Parathyroid adenoma (tissue), 2 donors: ENCODE measurements at regions not wholly inside any gene's neighbourhood (a gene's known extent, or its start where the extent isn't known, plus 50 kb on each side); places are given as distances from the start of the nearest gene placed in this dataset.

Source experiments
- H2AFZ ChIP-seq: fragments of 300-600 bp; sonication (generic); one replicate; pipeline ENCODE4 v1.7.0; 2017; ENCODE audit warnings: antibody characterized with exemption, mild to moderate bottlenecking
- H3K27ac ChIP-seq: fragments of 300-600 bp; sonication (generic); one replicate; pipeline ENCODE4 v1.7.0; 2017
- H3K27me3 ChIP-seq: fragments of 300-600 bp; sonication (generic); one replicate; pipeline ENCODE4 v1.7.0; 2017; ENCODE audit warnings: low read length; ENCODE audit not compliant: control insufficient read depth, insufficient read depth
- H3K36me3 ChIP-seq: fragments of 300-600 bp; sonication (generic); one replicate; pipeline ENCODE4 v1.7.0; 2017; ENCODE audit warnings: low read length; ENCODE audit not compliant: control insufficient read depth, insufficient read depth
- H3K4me1 ChIP-seq: fragments of 300-600 bp; sonication (generic); one replicate; pipeline ENCODE4 v1.7.0; 2017; ENCODE audit warnings: control low read depth
- H3K4me2 ChIP-seq: fragments of 300-600 bp; sonication (generic); one replicate; pipeline ENCODE4 v1.7.0; 2017; ENCODE audit warnings: low read length
- H3K4me3 ChIP-seq: fragments of 300-600 bp; sonication (generic); one replicate; pipeline ENCODE4 v1.7.0; 2017; ENCODE audit warnings: low read depth, low read length
- H3K79me2 ChIP-seq: fragments of 300-600 bp; sonication (generic); one replicate; pipeline ENCODE4 v1.7.0; 2017; ENCODE audit warnings: control low read depth
- H3K9ac ChIP-seq: fragments of 300-600 bp; sonication (generic); one replicate; pipeline ENCODE4 v1.7.0; 2017; ENCODE audit warnings: mild to moderate bottlenecking
- H3K9me3 ChIP-seq: fragments of 300-600 bp; sonication (generic); one replicate; pipeline ENCODE4 v1.7.0; 2017; ENCODE audit warnings: low read length; ENCODE audit not compliant: control insufficient read depth
- CTCF ChIP-seq: fragments of 300-600 bp; sonication (generic); IDR thresholded peaks from one replicate; pipeline ENCODE4 v1.7.0; 2017; ENCODE audit warnings: antibody characterized with exemption, mild to moderate bottlenecking
- donor health status: primary hyperparathyroidism.

GRCh38 chr4:163419074-163419473 is 54.5 kb downstream of the TKTL2 start:
- Histone ChIP-seq H3K4me2 (no peak overlapping the region), H3K4me3 (no peak overlapping the region), H3K9ac (no peak overlapping the region), H3K27ac (no peak overlapping the region), H3K9me3 (no peaks in the 10 kb centered on the region), H2AFZ (no peak overlapping the region), H3K4me1 (no peaks in the 10 kb centered on the region), H3K27me3 (no peaks in the 10 kb centered on the region), H3K36me3 (no peaks in the 10 kb centered on the region), H3K79me2 (no peaks in the 10 kb centered on the region)
- no peak for TF ChIP-seq CTCF

- Histone ChIP-seq H3K27ac (no peak overlapping the region), H3K4me1 (no peaks in the 10 kb centered on the region), H3K4me2 (no peak overlapping the region), H2AFZ (no peak overlapping the region), H3K36me3 (no peaks in the 10 kb centered on the region), H3K9ac (no peak overlapping the region), H3K9me3 (no peaks in the 10 kb centered on the region), H3K79me2 (no peaks in the 10 kb centered on the region), H3K4me3 (no peak overlapping the region), H3K27me3 (no peaks in the 10 kb centered on the region)
- TF ChIP-seq CTCF: no peak
Measured at GRCh38 chr4:163415668-163416067, 57.9 kb downstream of the TKTL2 start.

GRCh38 chr4:163414275-163414674 is 59.3 kb downstream of the TKTL2 start:
- Histone ChIP-seq H3K4me3 (no peak overlapping the region), H3K4me2 (no peak overlapping the region), H3K27ac (no peak overlapping the region), H3K79me2 (no peaks in the 10 kb centered on the region), H3K9me3 (no peaks in the 10 kb centered on the region), H2AFZ (no peak overlapping the region), H3K27me3 (no peaks in the 10 kb centered on the region), H3K9ac (no peak overlapping the region), H3K36me3 (no peaks in the 10 kb centered on the region), H3K4me1 (no peaks in the 10 kb centered on the region)
- no peak for TF ChIP-seq CTCF

GRCh38 chr4:163404580-163404979 is 60.9 kb downstream of the NPY5R start:
- Histone ChIP-seq H3K4me3 (no peak overlapping the region), H3K36me3 (no peaks in the 10 kb centered on the region)

More at GRCh38 chr4:163404580-163404979, 60.9 kb downstream of the NPY5R start:
- H3K9ac ChIP-seq: no peak overlapping the region
- no peak overlapping the region for H3K4me2 ChIP-seq
- no peaks in the 10 kb centered on the region for H3K27me3 ChIP-seq
- H3K27ac ChIP-seq: no peak overlapping the region
- TF ChIP-seq CTCF: no peak
- peak overlapping the region; percentile 1 for H2AFZ ChIP-seq
- no peaks in the 10 kb centered on the region for H3K9me3 ChIP-seq
- no peaks in the 10 kb centered on the region for H3K79me2 ChIP-seq
- no peaks in the 10 kb centered on the region for H3K4me1 ChIP-seq
